Transverse colon (tissue), 4 donors: ENCODE measurements at regions not wholly inside any gene's neighbourhood (a gene's known extent, or its start where the extent isn't known, plus 50 kb on each side); places are given as distances from the start of the nearest gene placed in this dataset.

ENCODE experiments used
- EP300 ChIP-seq: sonication (generic); formaldehyde crosslinking; IDR thresholded peaks from one replicate; pipeline ENCODE4 v1.6.1; 2017; ENCODE audit warnings: antibody characterized with exemption, low read depth
- POLR2A ChIP-seq: fragments of 450-650 bp; IDR thresholded peaks from one replicate; pipeline ENCODE4 v1.6.1; 2016; ENCODE audit warnings: antibody characterized with exemption, mild to moderate bottlenecking, moderate library complexity
- POLR2AphosphoS5 ChIP-seq, 3 donors: sonication (generic); formaldehyde crosslinking; IDR thresholded peaks; one replicate each; pipeline ENCODE4 v1.6.1; 2016; ENCODE audit warnings: antibody characterized with exemption in 3 of 3
- TF ChIP-seq, protein P1 (sequence below), 5 experiments: fragments of 200-600 bp in 3 of 5; fragments of 450-650 bp in 2 of 5; sonication (generic) in 3 of 5; IDR thresholded peaks; 1 replicate in 2 of 5; 2 replicates in 3 of 5; pipeline ENCODE4 v1.5.1; 2016 to 2017; ENCODE audit warnings: antibody characterized with exemption in 5 of 5, inconsistent platforms in 3 of 5, mild to moderate bottlenecking in 2 of 5, moderate library complexity in 1 of 5

DNA sequence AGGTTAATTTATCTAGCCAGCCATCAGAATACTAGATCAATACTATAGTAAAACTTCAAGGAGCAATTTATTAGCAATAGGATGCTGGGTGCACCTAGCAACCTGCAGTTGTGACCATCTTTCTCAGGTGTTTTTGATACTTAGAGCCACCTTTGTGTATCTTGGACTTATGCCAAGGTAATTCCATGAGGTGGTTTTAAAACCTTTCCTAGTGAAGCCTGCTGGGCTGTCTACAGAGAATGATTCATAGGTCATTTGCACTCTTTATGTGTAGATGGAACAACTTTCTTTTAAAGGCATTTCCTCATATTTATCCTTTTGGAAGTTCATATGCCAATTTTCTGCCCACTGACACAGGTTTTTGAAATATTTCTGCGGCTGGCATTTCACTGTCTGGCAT, 1030.1 kb upstream of the POU3F3 start:
- peak in 1 of 3 donors; percentile 17 for TF ChIP-seq POLR2AphosphoS5 (IDR thresholded peaks at IDR 0.05)
- TF ChIP-seq POLR2A: no peak
- TF ChIP-seq EP300: no peak
- TF ChIP-seq, protein P1, sequence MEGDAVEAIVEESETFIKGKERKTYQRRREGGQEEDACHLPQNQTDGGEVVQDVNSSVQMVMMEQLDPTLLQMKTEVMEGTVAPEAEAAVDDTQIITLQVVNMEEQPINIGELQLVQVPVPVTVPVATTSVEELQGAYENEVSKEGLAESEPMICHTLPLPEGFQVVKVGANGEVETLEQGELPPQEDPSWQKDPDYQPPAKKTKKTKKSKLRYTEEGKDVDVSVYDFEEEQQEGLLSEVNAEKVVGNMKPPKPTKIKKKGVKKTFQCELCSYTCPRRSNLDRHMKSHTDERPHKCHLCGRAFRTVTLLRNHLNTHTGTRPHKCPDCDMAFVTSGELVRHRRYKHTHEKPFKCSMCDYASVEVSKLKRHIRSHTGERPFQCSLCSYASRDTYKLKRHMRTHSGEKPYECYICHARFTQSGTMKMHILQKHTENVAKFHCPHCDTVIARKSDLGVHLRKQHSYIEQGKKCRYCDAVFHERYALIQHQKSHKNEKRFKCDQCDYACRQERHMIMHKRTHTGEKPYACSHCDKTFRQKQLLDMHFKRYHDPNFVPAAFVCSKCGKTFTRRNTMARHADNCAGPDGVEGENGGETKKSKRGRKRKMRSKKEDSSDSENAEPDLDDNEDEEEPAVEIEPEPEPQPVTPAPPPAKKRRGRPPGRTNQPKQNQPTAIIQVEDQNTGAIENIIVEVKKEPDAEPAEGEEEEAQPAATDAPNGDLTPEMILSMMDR (IDR thresholded peaks at IDR 0.05): no peak
